SKM-1 (cell line): ENCODE measurements at regions not wholly inside any gene's neighbourhood (a gene's known extent, or its start where the extent isn't known, plus 50 kb on each side); places are given as distances from the start of the nearest gene placed in this dataset.
"Not testable (repeated sequence)": the region's sequence is repeated elsewhere in the genome, so short reads cannot be mapped to it uniquely, and the experiment has no call there.

Experiments
- DNase-seq: peaks from one replicate; lab custom pipeline; 2025; ENCODE audit not compliant: unreplicated experiment; lab: John Stamatoyannopoulos, UW

DNA sequence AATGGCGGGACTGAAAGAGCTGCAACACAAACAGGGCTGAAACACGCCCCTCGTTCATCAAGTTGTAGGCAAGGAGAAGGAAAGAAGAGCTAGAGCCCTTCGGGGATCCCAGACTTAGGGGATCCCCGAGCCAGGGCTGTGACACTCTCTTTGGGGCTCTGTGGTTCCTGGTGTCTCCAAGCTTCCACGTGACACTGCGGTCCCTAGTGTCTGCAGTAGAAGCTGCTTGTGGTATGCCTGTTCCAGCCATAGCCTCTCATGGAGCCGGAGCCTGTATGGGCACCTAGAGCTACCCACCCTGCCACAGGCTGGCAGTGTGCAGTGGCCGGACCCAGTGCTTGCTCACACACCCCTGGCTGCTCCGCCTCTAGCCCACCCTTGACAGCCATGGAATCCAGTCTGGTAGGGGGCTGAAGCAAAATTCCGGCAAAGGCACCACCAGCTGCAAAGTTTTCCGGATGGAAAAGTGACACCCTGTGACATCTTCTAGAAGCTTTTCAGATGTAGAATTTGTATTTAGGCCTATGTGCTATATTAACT is 1439.6 kb upstream of the ACO1 start:
- DNase-seq, result no peak

- no peak for DNase-seq
Measured at GRCh38 chr9:30964332-30964731, 1420.1 kb upstream of the ACO1 start.

DNA sequence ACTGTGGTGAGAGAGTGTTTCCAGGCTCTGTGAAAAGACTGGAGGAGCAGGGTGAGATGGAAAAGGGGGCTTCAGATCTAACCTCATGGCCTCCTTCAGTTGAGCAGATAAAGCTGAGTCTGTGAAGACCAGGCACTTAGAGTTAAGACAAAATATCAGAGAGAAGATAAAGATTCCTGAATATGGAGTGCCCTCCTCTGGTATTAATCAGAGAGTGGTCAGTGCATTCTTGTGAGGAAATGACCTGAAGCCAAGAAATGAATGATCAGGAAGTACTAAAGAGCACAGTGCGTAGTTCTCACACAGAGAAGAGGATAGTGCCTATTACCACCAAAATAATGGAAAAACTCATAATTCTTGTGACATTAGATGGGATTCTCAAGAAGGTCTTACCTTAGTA is 1417.0 kb upstream of the ACO1 start:
- DNase-seq, result no peak

DNA sequence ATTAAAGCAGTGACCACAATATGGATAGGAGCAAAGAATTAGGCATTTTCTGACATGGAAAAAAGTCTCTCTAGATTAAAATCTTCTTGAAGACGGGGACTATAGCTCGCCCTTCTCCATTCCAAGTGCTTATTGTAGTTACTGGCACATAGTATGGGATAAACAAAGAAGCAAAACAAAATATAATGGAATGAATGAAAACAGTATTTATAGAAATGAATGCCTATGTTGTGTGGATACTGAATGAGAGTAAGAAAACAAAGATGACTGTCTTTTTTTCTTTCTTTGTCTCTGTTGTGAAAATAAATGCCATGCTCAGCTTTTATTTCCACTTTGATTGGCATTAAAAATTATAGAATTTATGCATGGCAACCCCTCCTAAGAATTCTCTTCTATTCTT is 1414.3 kb upstream of the ACO1 start:
- DNase-seq, result no peak

DNA sequence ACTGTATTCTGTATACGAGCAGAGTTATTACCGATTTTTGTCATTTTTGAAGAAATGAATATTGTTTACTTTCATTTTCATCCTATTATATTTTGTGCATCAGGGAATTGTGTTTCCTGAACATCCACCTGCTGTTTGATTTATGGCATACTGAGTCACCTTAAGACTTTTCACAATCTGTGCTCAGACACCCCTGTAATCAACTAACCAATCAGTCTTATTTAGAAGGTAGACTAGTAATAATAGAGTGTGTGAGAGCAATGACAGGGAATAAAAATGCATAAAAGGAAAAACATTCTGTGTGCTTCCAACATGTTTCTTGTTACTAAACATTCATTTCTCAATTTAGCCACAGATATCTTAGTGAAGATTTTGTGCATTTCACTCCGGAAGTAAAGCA is 1413.6 kb upstream of the ACO1 start:
- no peak for DNase-seq

GRCh38 chr9:30972654-30973053 is 1411.8 kb upstream of the ACO1 start:
- DNase-seq, result no peak

DNA sequence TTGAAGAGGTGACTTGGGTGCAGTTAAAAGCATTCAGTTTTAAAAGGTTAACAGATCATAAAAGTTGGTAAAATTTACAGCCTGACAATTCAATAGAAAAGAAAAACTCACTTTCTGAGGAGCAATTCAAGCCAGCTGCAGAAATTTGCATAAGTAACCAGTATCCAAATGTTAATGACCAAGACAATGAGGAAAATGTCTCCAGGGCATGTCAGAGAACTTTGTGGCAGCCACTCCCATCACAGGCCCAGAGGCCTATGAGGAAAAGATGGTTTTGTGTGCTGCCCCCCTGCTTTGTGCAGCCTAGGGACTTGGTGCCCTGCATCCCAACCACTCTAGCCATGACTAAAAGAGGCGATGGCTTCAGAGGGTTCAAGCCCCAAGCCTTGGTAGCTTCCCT is 1406.5 kb upstream of the ACO1 start:
- no peak for DNase-seq

DNA sequence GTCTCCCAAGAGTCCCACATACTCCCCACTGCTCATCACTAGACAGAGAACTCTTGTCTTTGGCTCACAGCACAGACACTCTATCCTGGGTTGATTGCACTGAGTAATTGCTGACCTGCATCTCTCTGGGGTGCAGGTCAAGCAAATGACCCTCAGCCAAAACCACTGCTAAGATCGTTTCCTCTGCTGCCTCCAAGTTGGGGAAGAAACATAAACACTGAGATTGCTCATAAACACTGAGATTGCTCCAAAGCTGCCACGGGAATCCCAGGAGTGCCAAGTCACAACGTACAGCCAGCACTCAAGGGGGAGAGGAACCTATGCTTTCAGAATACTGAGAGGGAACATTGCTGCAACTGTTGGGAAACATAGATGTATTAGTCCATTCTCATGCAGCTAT is 1402.1 kb upstream of the ACO1 start:
- no peak for DNase-seq

DNA sequence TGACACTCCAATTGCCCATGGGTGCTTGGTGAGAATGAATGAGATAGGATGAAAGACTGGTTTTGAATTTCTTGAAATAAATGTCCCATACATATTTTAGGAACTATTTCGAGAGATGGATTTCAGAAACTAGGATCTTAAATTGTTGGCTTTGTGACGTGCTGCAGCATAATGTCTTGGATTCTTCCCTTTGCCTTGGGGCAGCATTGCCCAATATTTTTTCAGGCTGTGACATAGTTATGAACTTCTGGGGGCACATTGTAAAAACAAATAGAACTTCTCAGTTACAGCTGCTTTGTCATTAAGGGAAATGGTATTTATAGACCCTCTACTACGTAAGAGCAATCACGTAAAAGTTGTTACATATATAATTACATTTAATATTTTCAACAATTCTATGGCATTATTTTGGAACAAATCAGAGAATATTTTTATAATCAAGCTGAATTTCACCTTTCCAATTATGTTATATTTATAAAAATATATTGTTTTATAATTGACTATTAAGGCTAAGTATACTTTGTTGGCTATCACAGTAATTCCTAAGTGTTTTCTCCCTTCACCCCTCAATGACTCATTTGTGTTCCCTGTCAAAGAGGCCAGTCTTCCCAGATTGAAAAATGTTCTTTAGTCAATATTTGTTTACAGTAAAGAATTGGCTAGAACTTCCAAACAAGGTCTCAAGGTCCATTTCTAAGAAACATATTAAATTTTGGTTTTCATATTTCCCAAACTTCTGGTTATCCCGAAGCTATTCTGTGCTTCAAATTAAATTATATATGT is 1388.3 kb upstream of the ACO1 start:
- DNase-seq, result no peak

- DNase-seq, result no peak
Measured at GRCh38 chr9:30996761-30997160, 1387.7 kb upstream of the ACO1 start.

- no peak for DNase-seq
Measured at GRCh38 chr9:30997291-30997690, 1387.2 kb upstream of the ACO1 start.

- DNase-seq, result no peak
Measured at GRCh38 chr9:31005086-31005665, 1379.3 kb upstream of the ACO1 start.

DNA sequence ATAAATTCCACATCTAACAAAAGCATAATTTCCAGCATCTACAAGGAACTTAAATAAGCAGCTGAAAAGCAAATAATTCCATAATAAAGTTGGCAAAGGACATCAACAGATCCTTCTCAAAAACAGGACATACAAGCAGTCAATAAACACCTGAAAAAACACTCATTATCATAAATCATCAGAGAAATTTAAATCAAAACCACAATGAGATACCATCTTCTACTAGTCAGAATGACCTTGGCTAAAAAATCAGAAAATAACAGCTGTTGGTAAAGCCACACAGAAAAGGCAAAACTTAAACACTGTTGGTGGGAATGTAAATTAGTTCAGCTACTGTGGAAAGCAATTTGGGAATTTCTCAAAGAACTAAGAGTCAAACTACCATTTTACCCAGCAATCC is 1371.1 kb upstream of the ACO1 start:
- DNase-seq, result no peak

DNA sequence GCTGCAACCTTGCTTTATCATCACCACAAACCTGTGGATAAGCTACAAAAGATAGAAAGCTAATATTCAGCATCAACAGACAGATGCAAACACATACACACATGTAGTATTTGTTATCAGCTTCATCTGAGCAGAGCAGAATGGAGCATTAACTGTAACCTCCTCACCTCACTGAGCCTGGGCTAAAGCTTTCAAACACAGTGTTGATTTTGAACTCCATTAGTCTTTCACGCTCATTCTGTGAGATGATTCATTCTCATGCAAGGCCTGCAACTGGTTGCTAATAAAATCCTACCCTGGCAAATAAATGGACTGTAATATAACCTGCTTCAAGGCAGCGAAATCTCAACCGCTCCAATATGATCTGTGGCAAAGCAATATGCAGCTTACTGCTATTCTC is 1360.6 kb upstream of the ACO1 start:
- DNase-seq, result no peak

- no peak for DNase-seq
Measured at GRCh38 chr9:31027678-31028077, 1356.8 kb upstream of the ACO1 start.

- no peak for DNase-seq
Measured at GRCh38 chr9:31028137-31028536, 1356.3 kb upstream of the ACO1 start.

DNA sequence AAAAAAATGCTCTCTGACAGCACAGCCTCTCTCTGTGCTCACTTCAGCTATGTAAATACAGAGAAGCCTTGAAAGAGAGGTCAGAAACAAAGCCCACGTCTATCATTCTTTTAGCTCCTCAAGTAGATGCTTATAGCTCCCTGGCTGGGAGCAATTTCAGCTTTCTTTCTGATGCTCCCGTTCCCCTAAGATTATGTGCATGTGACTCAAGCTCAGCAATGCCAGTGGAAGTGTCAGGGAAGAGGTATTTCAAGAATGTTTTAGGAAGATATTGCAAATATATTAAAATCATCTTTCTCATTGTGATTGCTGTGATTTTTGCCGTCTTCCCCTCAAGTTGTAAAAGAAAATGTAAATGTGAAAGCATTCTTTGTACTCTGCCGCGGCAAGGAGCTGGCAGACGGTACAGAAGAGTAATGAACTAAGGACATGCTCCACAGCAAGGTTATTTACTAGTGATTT is 1353.7 kb upstream of the ACO1 start:
- no peak for DNase-seq

DNA sequence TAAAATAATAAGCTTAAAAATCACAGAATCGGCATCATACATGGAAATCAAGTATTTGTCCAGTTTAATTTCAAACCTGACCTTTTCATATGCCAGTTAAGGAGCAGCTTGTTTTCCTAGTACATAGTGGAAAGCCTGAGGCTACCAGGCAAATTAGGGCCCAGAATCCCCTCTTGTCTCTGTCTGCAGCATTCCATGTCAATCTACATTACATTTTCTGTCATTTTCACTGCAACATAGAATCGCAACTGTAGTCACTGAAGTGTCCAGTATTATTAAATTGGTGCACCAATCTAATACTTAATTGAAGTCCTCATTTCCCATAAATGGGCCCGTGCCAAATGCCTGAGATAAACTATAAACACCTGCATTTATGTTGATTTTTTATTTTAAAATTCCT is 1352.2 kb upstream of the ACO1 start:
- DNase-seq, result no peak

DNA sequence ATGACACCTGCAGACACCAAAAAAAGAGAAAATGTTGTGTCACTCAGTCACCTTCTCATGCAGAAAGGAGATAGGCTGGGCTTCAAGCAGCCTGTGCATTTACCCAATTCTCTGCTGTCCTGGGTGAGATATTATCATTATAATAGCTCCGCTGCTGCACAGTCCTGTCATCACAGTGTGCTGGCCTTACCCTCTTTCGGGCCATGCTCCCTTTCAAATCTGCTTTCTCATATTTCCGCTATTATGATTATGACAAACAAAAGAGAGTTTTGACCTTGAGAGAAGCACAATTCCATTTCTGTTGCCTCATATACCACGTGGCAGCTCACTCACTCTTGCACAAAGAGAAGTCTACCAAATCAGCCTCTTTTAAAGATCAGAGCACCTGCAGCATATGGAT is 1350.1 kb upstream of the ACO1 start:
- DNase-seq, result no peak

- no peak for DNase-seq
Measured at GRCh38 chr9:31040564-31040963, 1343.9 kb upstream of the ACO1 start.

- no peak for DNase-seq
Measured at GRCh38 chr9:31045810-31046209, 1338.6 kb upstream of the ACO1 start.

DNA sequence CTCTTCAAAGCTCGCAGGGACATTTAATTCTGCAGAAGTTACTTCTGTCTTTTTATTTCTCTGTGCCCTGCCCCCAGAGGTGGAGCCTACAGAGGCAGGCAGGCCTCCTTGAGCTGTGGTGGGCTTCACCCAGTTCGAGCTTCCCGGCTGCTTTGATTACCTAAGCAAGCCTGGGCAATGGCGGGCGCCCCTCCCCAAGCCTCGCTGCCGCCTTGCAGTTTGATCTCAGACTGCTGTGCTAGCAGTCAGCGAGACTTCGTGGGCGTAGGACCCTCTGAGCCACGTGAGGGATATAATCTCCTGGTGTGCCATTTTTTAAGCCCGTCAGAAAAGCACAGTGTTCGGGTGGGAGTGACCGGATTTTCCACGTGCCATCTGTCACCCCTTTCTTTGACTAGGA is 1322.9 kb upstream of the ACO1 start:
- not testable (repeated sequence) for DNase-seq

DNA sequence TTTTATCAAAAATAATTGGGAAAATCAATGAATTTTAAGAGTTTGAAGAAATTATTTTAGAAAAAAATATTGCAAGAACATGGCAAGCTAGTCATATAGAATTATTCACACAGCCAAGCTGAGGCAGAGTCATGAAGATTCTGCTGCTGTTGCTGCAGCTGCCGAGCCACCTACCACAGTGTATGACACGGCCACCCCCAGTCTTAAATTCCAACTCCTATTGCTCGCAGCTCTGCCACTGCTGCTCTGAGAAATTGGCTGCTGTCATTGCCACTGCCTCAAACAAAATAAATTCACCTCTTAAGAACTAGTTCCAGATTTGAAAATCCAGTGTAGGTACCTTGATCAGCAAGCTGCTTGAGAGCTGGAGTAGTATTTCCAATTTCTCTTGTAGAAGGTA is 1318.8 kb upstream of the ACO1 start:
- no peak for DNase-seq
